ENCODE measurements at regions not wholly inside any gene's neighbourhood (a gene's known extent, or its start where the extent isn't known, plus 50 kb on each side); places are given as distances from the start of the nearest gene placed in this dataset.

GRCh38 chr11:115927823-115928329, 423.7 kb upstream of the CADM1 start:
- no peak for DNase-seq (ENCODE audit: low read depth)

- DNase-seq (ENCODE audit: low read depth): no peak
Measured at GRCh38 chr11:115926601-115927000, 422.4 kb upstream of the CADM1 start.

GRCh38 chr11:115926138-115926537, 421.9 kb upstream of the CADM1 start:
- DNase-seq (ENCODE audit: low read depth): no peak

- no peak for DNase-seq (ENCODE audit: low read depth)
Measured at GRCh38 chr11:115925568-115926090, 421.4 kb upstream of the CADM1 start.

- no peak for DNase-seq (ENCODE audit: low read depth)
Measured at GRCh38 chr11:115924744-115925567, 420.7 kb upstream of the CADM1 start.

GRCh38 chr11:115922876-115923275, 418.7 kb upstream of the CADM1 start:
- no peak for DNase-seq (ENCODE audit: low read depth)

GRCh38 chr11:115921986-115922385, 417.8 kb upstream of the CADM1 start:
- DNase-seq (ENCODE audit: low read depth): no peak

- no peak for DNase-seq (ENCODE audit: low read depth)
Measured at GRCh38 chr11:115921540-115921939, 417.3 kb upstream of the CADM1 start.

- DNase-seq (ENCODE audit: low read depth): no peak
Measured at GRCh38 chr11:115920841-115921480, 416.7 kb upstream of the CADM1 start.

- DNase-seq (ENCODE audit: low read depth): no peak
Measured at GRCh38 chr11:115920092-115920461, 415.9 kb upstream of the CADM1 start.

GRCh38 chr11:115919341-115920091, 415.3 kb upstream of the CADM1 start:
- DNase-seq (ENCODE audit: low read depth): no peak

- no peak for DNase-seq (ENCODE audit: low read depth)
Measured at GRCh38 chr11:115918576-115918975, 414.4 kb upstream of the CADM1 start.

- DNase-seq (ENCODE audit: low read depth): no peak
Measured at GRCh38 chr11:115916608-115917007, 412.4 kb upstream of the CADM1 start.

- DNase-seq (ENCODE audit: low read depth): no peak
Measured at GRCh38 chr11:115912484-115912945, 408.3 kb upstream of the CADM1 start.

- DNase-seq (ENCODE audit: low read depth): no peak
Measured at GRCh38 chr11:115911613-115912346, 407.6 kb upstream of the CADM1 start.

- DNase-seq (ENCODE audit: low read depth): no peak
Measured at GRCh38 chr11:115910379-115910778, 406.2 kb upstream of the CADM1 start.

GRCh38 chr11:115906171-115906570, 402.0 kb upstream of the CADM1 start:
- DNase-seq (ENCODE audit: low read depth): no peak

GRCh38 chr11:115905341-115906000, 401.3 kb upstream of the CADM1 start:
- no peak for DNase-seq (ENCODE audit: low read depth)

- DNase-seq (ENCODE audit: low read depth): no peak
Measured at GRCh38 chr11:115903179-115903578, 399.0 kb upstream of the CADM1 start.

- no peak for DNase-seq (ENCODE audit: low read depth)
Measured at GRCh38 chr11:115901069-115901468, 396.9 kb upstream of the CADM1 start.

GRCh38 chr11:115900111-115900510, 395.9 kb upstream of the CADM1 start:
- no peak for DNase-seq (ENCODE audit: low read depth)
